Fibroblast of lung (primary cell): ENCODE measurements at regions not wholly inside any gene's neighbourhood (a gene's known extent, or its start where the extent isn't known, plus 50 kb on each side); places are given as distances from the start of the nearest gene placed in this dataset.

ENCODE experiments used
- DNase-seq, 2 donors: peaks; one replicate each; pipeline versions ENCODE4 v3.0.0 to v3.0.0-alpha.2; 2010; ENCODE audit warnings: low read depth in 2 of 2
- H2AFZ ChIP-seq: 2 replicates; pipeline ENCODE4 v1.5.1; 2012; ENCODE audit warnings: low read length, control low read depth, inconsistent platforms
- H3K27ac ChIP-seq: 2 replicates; pipeline ENCODE4 v1.5.1; 2011; ENCODE audit warnings: low read length, control low read depth; ENCODE audit not compliant: insufficient read depth
- H3K27me3 ChIP-seq: 2 replicates; pipeline ENCODE4 v1.5.1; 2011; ENCODE audit warnings: mild to moderate bottlenecking, low read length; ENCODE audit not compliant: control insufficient read depth, insufficient read depth
- H3K36me3 ChIP-seq: 2 replicates; pipeline ENCODE4 v1.5.1; 2011; ENCODE audit warnings: low read length; ENCODE audit not compliant: control insufficient read depth, insufficient read depth
- H3K4me1 ChIP-seq: 2 replicates; pipeline ENCODE4 v1.5.1; 2011; ENCODE audit warnings: low read length; ENCODE audit not compliant: control insufficient read depth, insufficient read depth; ENCODE audit errors: extremely low read depth
- H3K4me2 ChIP-seq: 2 replicates; pipeline ENCODE4 v1.5.1; 2011; ENCODE audit warnings: low read length, control low read depth; ENCODE audit not compliant: insufficient read depth; ENCODE audit errors: extremely low read depth
- H3K4me3 ChIP-seq, 4 experiments: fragments of 200-600 bp in 1 of 4; sonication (generic) in 1 of 4; replicated peaks in 1 of 4; 2 replicates each; pipeline ENCODE4 v1.5.1; 2011 to 2016; ENCODE audit warnings: low read length in 4 of 4, low read depth in 3 of 4, mild to moderate bottlenecking in 3 of 4, control low read depth in 2 of 4, inconsistent platforms in 1 of 4, mixed read lengths in 1 of 4; ENCODE audit not compliant: insufficient read depth in 1 of 4; ENCODE audit errors: control extremely low read depth in 1 of 4
- H3K79me2 ChIP-seq: 2 replicates; pipeline ENCODE4 v1.5.1; 2012; ENCODE audit warnings: mild to moderate bottlenecking, low read length, inconsistent platforms; ENCODE audit not compliant: control insufficient read depth, insufficient read depth
- H3K9ac ChIP-seq: 2 replicates; pipeline ENCODE4 v1.5.1; 2011; ENCODE audit warnings: mild to moderate bottlenecking, low read length, control low read depth; ENCODE audit not compliant: insufficient read depth
- H3K9me3 ChIP-seq: 2 replicates; pipeline ENCODE4 v1.5.1; 2012; ENCODE audit warnings: low read depth, low read length; ENCODE audit not compliant: control insufficient read depth, insufficient read depth
- H4K20me1 ChIP-seq: 2 replicates; pipeline ENCODE4 v1.5.1; 2011; ENCODE audit warnings: low read length; ENCODE audit not compliant: control insufficient read depth, insufficient read depth; ENCODE audit errors: extremely low read depth
- CTCF ChIP-seq, 2 donors: IDR thresholded peaks in 1 of 2; conservative IDR thresholded peaks in 1 of 2; 1 replicate in 1 of 2; 2 replicates in 1 of 2; pipeline ENCODE4 v1.5.1; 2011 to 2012; ENCODE audit warnings: low read length in 2 of 2, control low read depth in 1 of 2, inconsistent platforms in 1 of 2, low read depth in 1 of 2, mild to moderate bottlenecking in 1 of 2
- EZH2 ChIP-seq: IDR thresholded peaks from 2 replicates; pipeline ENCODE4 v1.5.1; 2012; ENCODE audit warnings: low read length, control low read depth, mild to moderate bottlenecking; ENCODE audit errors: missing control alignments

- no peak overlapping the region for H3K4me3 ChIP-seq
- H3K36me3 ChIP-seq: no peaks in the 10 kb centered on the region
- TF ChIP-seq EZH2 (no peak), CTCF (conservative IDR thresholded peaks at IDR 0.05 in 1 of 2, IDR thresholded peaks at IDR 0.05 in 1 of 2; ENCODE audit: low read depth in 1 of 2, low read length in 2 of 2) (no peak)
These were observed 787.3 kb upstream of the KLHL1 start for GRCh38 chr13:70895599-70895998.

GRCh38 chr13:70894258-70894657, 786.0 kb upstream of the KLHL1 start:
- TF ChIP-seq CTCF (conservative IDR thresholded peaks at IDR 0.05 in 1 of 2, IDR thresholded peaks at IDR 0.05 in 1 of 2; ENCODE audit: low read depth in 1 of 2, low read length in 2 of 2) (no peak), EZH2 (no peak)
- no peaks in the 10 kb centered on the region for H3K4me1 ChIP-seq
- no peaks in the 10 kb centered on the region for H4K20me1 ChIP-seq
- H3K27me3 ChIP-seq: no peaks in the 10 kb centered on the region
- H3K9me3 ChIP-seq: no peaks in the 10 kb centered on the region
- no peaks in the 10 kb centered on the region for H3K36me3 ChIP-seq
- H3K4me2 ChIP-seq: no peak overlapping the region
- no peak overlapping the region for H2AFZ ChIP-seq
- no peak overlapping the region for H3K4me3 ChIP-seq
- H3K27ac ChIP-seq: no peak overlapping the region
- no peaks in the 10 kb centered on the region for H3K79me2 ChIP-seq
- DNase-seq: no peak
- no peak overlapping the region for H3K9ac ChIP-seq

More at GRCh38 chr13:70895599-70895998, 787.3 kb upstream of the KLHL1 start:
- Histone ChIP-seq H3K9me3 (no peaks in the 10 kb centered on the region), H3K4me1 (no peaks in the 10 kb centered on the region), H3K27ac (no peak overlapping the region), H3K4me2 (no peak overlapping the region), H2AFZ (no peak overlapping the region), H3K9ac (no peak overlapping the region), H3K27me3 (no peaks in the 10 kb centered on the region), H4K20me1 (no peaks in the 10 kb centered on the region), H3K79me2 (no peaks in the 10 kb centered on the region)
- DNase-seq: no peak

GRCh38 chr13:70893832-70894231, 785.6 kb upstream of the KLHL1 start:
- H3K4me2 ChIP-seq: no peak overlapping the region
- no peak overlapping the region for H3K4me3 ChIP-seq
- TF ChIP-seq CTCF (conservative IDR thresholded peaks at IDR 0.05 in 1 of 2, IDR thresholded peaks at IDR 0.05 in 1 of 2; ENCODE audit: low read depth in 1 of 2, low read length in 2 of 2): no peak
- no peak for TF ChIP-seq EZH2
- no peaks in the 10 kb centered on the region for H3K9me3 ChIP-seq
- H3K27ac ChIP-seq: no peak overlapping the region
- H3K4me1 ChIP-seq: no peaks in the 10 kb centered on the region
- no peaks in the 10 kb centered on the region for H3K36me3 ChIP-seq
- no peaks in the 10 kb centered on the region for H3K27me3 ChIP-seq
- H3K79me2 ChIP-seq: no peaks in the 10 kb centered on the region
- H4K20me1 ChIP-seq: no peaks in the 10 kb centered on the region
- H3K9ac ChIP-seq: no peak overlapping the region
- peak in 1 of 2 donors; percentile 25 for DNase-seq
- no peak overlapping the region for H2AFZ ChIP-seq
